ENCODE measurements at regions not wholly inside any gene's neighbourhood (a gene's known extent, or its start where the extent isn't known, plus 50 kb on each side); places are given as distances from the start of the nearest gene placed in this dataset.

DNA sequence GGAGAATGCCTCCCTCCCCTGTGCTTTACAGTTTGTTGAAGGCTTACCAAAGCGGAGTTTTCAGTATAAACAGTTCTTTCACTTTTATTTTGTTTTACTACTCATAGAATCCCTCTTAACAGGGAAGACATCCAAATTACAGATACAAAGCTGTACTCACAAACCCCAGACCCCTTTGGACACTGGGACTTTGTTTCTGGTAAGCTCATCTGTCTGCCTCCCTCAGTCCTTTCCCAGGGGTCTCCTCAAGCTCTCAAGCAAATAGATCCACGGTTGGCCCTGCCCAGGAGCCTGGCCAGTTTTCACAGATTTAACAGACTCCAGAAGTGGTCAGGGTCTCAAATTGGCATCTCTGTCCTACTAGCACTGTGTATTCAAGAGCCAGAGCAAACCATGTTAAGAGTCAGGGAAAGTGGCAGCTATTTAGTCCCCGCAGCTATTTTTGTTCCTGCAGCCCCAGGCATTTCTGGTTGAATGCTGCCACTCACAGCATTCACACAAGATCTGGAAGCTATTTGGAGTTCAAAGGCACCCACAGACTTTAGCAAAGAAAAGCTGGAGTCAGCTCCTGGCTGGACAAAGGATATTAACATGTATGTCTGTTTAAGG, 54.2 kb downstream of the TMEM100 start:
- peak; percentile 60 for DNase-seq

DNA sequence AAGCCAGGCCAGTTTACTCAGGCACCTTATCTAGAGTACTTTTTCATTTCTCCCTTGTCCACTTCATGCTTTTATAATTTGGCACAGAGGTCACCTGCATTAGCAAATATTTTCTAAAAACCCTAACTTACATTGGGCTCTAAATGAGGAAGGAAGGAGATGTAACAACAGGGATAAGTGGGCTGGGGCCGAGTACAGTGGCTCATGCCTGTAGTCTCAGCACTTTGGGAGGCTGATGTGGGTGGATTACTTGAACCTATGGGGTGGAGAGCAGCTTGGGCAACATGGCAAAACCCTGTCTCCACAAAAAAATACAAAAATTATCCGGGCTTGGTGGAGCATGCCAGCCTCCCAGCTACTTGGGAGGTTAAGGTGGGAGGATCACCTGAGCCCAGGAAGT, 55.9 kb downstream of the TMEM100 start:
- no peak for DNase-seq

DNA sequence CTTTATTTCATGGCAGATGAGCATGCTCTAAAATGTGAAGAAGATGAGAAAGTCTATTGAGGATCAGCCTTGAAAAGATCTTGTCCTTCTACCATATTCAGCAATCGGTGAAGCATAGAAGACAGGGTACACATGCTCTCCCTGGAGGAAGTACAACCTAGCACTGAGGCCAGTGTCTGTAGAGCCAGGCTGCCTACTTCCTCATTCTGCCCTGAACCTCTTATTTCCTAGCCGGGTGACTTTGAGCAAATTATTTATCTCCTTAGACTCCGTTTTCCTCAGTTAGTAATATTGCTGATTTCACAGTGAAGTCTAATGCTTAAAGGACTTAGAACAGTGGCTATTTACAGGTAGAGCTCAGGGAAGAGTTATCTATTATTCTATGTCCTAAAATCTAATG, 58.4 kb downstream of the TMEM100 start:
- DNase-seq, result no peak

- no peak for DNase-seq
Measured at GRCh38 chr17:55663400-55663799, 59.3 kb downstream of the TMEM100 start.

DNA sequence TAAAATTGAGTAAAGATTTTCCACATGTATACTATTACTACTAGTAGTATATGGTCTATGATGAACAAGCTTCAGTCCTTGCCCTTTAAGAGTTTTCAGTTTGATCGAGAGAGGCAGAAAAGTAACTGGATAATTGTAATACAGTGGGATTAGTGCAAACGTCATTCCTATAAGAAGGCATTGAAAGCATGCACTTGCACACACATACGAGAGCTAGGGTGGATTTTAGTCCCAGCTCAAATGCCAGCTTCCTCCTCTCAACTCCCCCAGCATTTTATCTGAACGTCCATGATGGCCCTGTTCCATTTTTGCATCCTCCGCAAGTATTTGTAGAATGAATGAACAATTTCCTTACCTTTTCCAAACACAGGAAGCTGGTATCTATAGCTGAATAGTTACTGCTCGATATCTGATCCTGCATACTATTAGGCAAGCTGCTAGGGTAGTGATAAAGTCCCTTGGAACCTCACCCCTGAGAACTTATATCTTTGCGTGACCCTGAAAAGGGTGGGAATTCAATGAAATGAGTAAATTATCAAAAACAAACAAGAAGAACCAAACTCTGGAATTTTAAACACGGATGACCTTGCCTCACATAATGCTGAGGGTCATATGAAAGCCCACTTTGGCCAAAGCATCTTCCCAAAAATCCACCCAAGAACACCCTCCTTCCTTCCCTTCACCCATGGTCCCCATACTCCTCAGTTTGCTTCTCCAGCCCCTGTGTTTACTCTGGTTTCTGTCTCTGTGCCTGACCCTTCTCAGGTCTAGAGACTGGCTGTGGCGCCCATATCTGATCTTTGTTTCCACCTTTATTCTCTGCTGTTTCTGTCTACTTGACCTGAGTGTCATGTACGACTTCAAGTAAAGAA, 60.5 kb downstream of the TMEM100 start:
- no peak for DNase-seq

DNA sequence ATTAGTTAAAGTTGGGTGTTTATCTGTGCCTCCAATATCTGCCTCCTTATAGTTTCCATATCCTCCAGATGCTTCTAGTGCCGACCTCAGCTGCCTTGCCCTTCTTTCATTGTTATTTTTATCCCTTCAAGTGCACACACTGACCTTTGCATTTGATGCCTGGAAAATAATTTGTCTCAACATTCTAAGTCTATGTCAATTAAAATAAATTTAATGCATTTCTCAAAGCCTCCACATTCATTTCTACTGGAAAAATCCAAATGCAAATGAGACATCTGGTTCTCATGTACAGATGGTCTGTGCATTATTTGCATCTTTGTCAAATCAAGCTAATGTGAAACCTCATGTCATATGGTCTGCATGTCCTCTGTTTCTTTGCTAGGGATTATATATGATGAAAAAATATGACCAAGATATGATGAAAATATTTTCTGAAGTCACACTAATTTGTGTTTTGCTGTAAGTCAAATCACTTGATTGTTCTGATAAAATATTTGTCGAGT, 61.4 kb downstream of the TMEM100 start:
- DNase-seq, result no peak

DNA sequence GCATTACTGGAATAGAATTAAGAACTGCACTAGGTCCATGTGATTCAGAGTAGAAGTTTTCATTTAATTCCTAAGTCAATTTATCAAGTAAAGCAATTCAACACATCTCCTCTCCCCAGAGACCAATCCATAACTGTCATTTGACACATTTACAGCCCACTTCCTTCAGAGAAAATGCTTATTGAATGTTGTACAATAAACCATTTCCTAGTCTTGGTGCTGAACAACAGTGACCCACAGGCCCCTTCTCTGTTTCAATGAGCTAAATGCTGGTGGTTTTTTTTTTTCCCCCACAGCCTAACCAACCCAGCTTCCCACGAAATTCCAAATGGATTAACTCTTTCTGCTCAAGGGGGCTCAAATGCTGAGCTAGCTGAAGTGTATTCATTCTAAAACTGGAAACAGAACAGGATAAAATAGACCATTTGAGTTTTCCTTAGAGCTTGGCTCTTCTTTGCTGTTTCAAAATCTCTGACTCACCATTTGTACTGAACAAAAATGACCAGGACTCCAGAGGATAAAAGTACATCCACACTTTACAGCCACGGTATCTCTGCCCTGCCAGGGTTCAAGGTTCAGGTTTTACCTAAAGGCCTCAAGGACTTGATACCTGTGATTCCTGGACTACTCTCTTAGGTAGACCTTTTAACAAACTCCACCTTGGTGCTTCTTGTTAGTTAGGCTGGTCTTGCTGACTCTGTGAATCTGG, 62.3 kb downstream of the TMEM100 start:
- no peak for DNase-seq

GRCh38 chr17:55659661-55660060, 63.0 kb downstream of the TMEM100 start:
- no peak for DNase-seq

DNA sequence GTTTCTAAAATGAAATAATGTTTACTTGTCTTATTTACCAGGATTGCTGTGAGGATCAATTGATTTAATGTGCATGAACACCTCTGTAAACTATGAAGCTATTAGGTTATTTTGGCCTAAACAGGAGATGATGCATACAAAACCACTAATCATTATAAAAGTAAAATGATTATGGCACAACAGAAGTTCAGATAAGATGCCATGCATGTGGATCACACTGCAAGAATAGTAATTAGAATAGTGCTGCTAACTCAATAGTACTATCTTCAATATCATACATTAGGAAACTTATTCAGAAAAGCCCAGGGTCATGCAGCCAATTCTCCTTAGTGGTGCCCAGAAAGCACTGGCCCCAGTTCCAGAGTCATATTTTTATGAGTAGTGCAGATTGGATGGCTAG, 66.9 kb downstream of the TMEM100 start:
- no peak for DNase-seq

- no peak for DNase-seq
Measured at GRCh38 chr17:55654821-55655220, 67.8 kb downstream of the TMEM100 start.

DNA sequence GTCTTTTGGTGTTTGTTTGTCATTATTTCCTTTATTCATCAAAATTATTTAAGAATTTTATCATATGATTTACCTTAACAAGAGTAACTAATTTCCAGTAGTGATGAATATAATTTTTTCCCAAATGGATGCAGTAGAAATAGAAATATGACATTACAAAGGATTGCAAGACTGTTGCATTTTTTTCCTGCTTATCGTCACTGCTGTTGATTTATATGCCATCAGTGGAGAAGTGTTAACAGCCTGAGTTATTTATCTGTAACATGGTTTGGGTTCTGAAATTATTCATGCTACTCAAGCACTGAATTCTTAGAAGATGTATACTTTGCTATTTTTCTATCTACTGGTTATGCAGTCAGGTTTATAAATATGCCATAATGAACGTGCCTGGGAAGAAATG, 68.6 kb downstream of the TMEM100 start:
- no peak for DNase-seq

DNA sequence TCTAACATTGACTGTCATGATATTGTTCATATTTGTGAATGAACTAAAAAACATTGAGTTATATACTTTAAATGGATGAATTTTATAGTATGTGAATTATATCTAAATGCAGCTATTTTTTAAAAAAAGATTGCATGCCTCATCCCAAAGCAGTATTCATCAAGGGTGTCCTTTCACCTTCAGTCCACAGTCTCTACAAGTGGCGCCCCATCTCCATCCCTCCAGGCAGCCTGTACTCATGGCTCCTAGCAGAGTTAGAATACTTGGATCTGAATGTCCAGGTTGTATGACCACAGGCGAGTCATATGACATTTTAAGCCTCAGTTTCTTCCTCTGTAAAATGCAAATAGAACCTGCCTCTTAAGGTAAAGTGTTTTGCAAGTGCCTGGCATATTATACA, 69.8 kb downstream of the TMEM100 start:
- DNase-seq, result no peak

GRCh38 chr17:55652114-55652823, 70.4 kb downstream of the TMEM100 start:
- DNase-seq, result no peak

DNA sequence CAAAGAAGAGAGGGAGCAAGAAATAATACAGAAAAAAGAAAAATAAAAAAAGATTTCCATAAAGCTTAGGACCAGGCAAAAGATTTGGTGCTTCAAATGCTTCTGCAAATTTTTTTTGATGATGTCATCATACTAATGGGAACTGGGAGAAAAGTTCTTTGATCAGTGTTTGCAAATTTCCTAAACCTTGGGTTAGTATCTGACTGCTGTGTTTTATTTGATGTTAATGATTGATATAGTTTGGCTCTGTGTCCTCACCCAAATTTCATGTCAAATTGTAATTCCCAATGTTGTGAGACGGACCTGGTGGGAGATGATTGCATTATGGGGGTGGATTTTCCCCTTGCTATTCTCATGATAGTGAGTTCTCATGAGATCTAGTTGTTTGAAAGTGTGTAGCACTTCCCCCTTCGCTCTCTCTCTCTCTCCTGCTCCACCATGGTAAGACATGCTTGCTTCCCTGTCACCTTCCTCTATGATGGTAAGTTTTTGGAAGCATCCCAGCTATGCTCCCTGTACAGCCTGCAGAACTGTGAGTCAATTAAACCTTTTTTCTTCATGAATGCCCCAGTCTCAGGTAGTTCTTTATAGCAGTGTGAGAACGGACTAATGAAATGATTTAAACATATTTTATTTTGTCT, 72.6 kb downstream of the TMEM100 start:
- no peak for DNase-seq

DNA sequence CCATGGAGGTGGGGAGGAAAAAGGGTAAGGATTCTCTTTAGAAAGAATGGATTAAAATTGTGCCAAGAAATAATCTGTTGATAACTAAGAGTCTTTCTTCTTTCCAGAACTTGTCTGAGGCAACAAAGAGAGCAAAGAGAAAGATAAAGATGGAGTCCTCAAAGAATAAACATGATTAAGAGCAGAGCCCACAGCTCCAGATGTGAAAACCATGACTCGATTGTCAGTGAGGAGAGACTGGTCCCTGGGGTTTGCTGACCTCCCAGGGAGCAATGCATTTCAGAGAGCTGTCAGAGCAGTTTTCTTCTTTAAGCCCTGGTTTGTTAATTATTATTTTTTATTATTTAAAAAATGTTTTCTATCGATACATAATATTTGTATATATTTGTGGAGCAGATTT, 74.6 kb downstream of the TMEM100 start:
- DNase-seq, result no peak

DNA sequence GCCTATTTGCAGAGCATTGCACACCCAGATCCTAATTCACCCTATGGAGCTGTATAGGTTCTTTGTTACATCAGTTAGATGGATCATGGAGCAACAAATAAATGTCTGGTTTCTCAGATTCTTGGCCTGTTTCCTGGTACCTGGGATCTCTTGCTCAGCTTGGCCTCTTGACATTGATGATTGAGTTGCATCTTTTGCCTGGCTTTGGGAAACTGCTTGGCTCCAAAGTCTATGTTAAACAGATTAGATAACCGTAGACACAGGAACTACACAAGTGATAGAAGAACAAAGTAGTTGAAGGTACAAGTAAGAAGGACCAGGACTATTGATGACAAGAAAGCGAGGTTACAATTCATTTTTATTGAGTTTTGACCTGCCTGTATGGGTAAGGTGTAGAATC, 77.3 kb downstream of the TMEM100 start:
- no peak for DNase-seq

DNA sequence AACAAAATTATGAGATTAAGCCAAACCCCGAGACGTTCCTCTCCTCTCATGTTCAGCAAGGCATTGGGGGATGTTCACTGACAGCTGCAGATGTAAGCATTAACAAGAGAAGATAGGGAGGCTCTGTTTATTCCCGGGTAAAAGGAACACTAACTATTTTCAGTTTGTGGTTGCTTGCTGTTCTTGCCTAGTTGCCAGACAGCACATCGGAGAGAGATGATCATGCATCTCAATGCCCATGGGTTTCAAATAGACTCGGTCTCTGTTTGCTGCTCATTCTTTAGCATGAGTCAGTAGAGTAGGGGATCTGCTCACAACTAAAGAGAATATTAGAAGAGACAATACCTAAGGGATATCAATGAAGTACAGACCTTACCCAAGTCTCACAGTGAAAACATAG, 78.3 kb downstream of the TMEM100 start:
- DNase-seq, result no peak

DNA sequence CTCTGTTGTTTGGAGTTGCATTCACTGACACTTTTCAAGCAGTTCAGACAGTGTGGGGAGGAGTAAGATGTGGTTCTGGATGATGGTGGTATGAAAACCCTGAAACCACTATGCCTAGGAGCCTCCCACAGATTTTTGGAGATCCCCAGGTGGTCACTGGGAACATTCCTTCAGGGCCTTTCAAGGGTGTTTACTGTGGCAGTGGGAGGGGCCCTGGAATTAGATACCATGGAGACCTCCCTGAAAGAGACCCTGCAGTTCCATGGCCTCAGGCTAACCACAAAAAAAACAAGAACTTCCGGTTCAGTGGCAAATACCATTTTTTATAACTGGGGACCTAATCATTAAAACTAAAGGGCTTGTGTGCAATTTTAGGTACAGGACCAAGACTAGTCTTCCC, 79.9 kb downstream of the TMEM100 start:
- DNase-seq, result no peak

- DNase-seq, result peak; percentile 70
Measured at GRCh38 chr17:55641676-55642081, 81.0 kb downstream of the TMEM100 start.

- DNase-seq, result no peak
Measured at GRCh38 chr17:55639096-55639495, 83.6 kb downstream of the TMEM100 start.

- DNase-seq, result peak; percentile 37
Measured at GRCh38 chr17:55635253-55635914, 87.3 kb downstream of the TMEM100 start.

DNA sequence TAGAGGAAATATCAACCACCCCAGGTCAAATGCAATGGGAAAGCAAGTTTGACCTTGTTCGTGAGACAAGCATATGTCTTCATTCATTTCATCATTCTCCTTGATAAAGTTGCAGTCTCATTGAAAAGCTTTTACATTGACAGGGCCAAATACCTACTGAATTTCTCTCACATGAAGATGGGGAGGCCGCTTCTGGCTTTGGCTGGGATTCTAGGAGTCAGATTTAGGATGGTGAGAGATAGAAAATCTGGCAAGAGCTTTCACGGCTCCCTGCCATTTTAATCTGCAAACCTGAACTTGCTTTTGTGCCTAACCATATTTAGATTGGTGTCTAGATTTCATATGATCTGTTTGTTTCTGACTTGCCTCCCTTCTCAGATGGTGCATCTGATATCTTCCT, 88.0 kb downstream of the TMEM100 start:
- DNase-seq, result no peak
